NCI-H2196 treated with DMSO at 0.1 percent for 48 hours (cell line): ENCODE measurements at regions not wholly inside any gene's neighbourhood (a gene's known extent, or its start where the extent isn't known, plus 50 kb on each side); places are given as distances from the start of the nearest gene placed in this dataset.

Experiments used
- DNase-seq: peaks from one replicate; lab custom pipeline; 2025; ENCODE audit not compliant: unreplicated experiment; lab: John Stamatoyannopoulos, UW

- no peak for DNase-seq
Observed at GRCh38 chr6:102520966-102521365, 1127.5 kb downstream of the GRIK2 start.

- DNase-seq: no peak
Observed at GRCh38 chr6:102517506-102517905, 1124.0 kb downstream of the GRIK2 start.

- DNase-seq: no peak
Observed at GRCh38 chr6:102501615-102502014, 1108.1 kb downstream of the GRIK2 start.

GRCh38 chr6:102494808-102495207 lies 1101.3 kb downstream of the GRIK2 start:
- DNase-seq: no peak

GRCh38 chr6:102493485-102493884 lies 1100.0 kb downstream of the GRIK2 start:
- DNase-seq: no peak

GRCh38 chr6:102488729-102489128 lies 1095.2 kb downstream of the GRIK2 start:
- DNase-seq: no peak

- DNase-seq: no peak
Observed at GRCh38 chr6:102485480-102485879, 1092.0 kb downstream of the GRIK2 start.

- no peak for DNase-seq
Observed at GRCh38 chr6:102474041-102474807, 1080.7 kb downstream of the GRIK2 start.

- no peak for DNase-seq
Observed at GRCh38 chr6:102458990-102459389, 1065.5 kb downstream of the GRIK2 start.

GRCh38 chr6:102438171-102438570 lies 1044.7 kb downstream of the GRIK2 start:
- DNase-seq: no peak

GRCh38 chr6:102417368-102417998 lies 1024.0 kb downstream of the GRIK2 start:
- no peak for DNase-seq

GRCh38 chr6:102415891-102416290 lies 1022.4 kb downstream of the GRIK2 start:
- no peak for DNase-seq

- no peak for DNase-seq
Observed at GRCh38 chr6:102411796-102412195, 1018.3 kb downstream of the GRIK2 start.

GRCh38 chr6:102407886-102408741 lies 1014.6 kb downstream of the GRIK2 start:
- DNase-seq: no peak

GRCh38 chr6:102405860-102406259 lies 1012.4 kb downstream of the GRIK2 start:
- DNase-seq: no peak

- DNase-seq: no peak
Observed at GRCh38 chr6:102402635-102403329, 1009.3 kb downstream of the GRIK2 start.

GRCh38 chr6:102398788-102399390 lies 1005.4 kb downstream of the GRIK2 start:
- no peak for DNase-seq

- DNase-seq: no peak
Observed at GRCh38 chr6:102390541-102390940, 997.0 kb downstream of the GRIK2 start.

- DNase-seq: no peak
Observed at GRCh38 chr6:102389994-102390393, 996.5 kb downstream of the GRIK2 start.

GRCh38 chr6:102387326-102388033 lies 994.0 kb downstream of the GRIK2 start:
- DNase-seq: no peak
